ENCODE measurements at regions not wholly inside any gene's neighbourhood (a gene's known extent, or its start where the extent isn't known, plus 50 kb on each side); places are given as distances from the start of the nearest gene placed in this dataset.

- Histone ChIP-seq H3K9me2 (ENCODE audit: insufficient read depth, low read length) (no peaks in the 10 kb centered on the region), H3K9ac (ENCODE audit: low read length) (no peak overlapping the region), H3F3A (ENCODE audit: insufficient read depth, low read length, poor library complexity, severe bottlenecking) (no peaks in the 10 kb centered on the region), H3K4me2 (ENCODE audit: low read length) (no peak overlapping the region), H3K4me3 (ENCODE audit: low read length) (no peak overlapping the region), H3K9me3 (ENCODE audit: low read length) (no peaks in the 10 kb centered on the region), H3K36me3 (ENCODE audit: insufficient read depth, low read length) (no peaks in the 10 kb centered on the region), H3K27me3 (ENCODE audit: insufficient read depth, low read depth, low read length) (no peaks in the 10 kb centered on the region), H3K79me2 (replicated peaks; ENCODE audit: insufficient read depth, low read length) (no peaks in the 10 kb centered on the region), H3K27ac (ENCODE audit: low read length) (no peak overlapping the region), H2AFZ (ENCODE audit: low read depth, low read length) (no peak overlapping the region), H4K20me1 (ENCODE audit: insufficient read depth) (no peaks in the 10 kb centered on the region)
- no peak for TF ChIP-seq POLR2AphosphoS5 (IDR thresholded peaks at IDR 0.05)
- no peak for TF ChIP-seq RAD21 (conservative IDR thresholded peaks at IDR 0.05)
- TF ChIP-seq EZH2 (IDR thresholded peaks at IDR 0.05; ENCODE audit: borderline replicate concordance, insufficient read depth, low read length, poor library complexity, severe bottlenecking): no peak
- no peak for TF ChIP-seq SMC3 (conservative IDR thresholded peaks at IDR 0.05; ENCODE audit: poor library complexity)
- no peak for TF ChIP-seq EP300 (conservative IDR thresholded peaks at IDR 0.05; ENCODE audit: poor library complexity, severe bottlenecking)
- TF ChIP-seq CTCF (IDR thresholded peaks at IDR 0.05; ENCODE audit: poor library complexity, severe bottlenecking): no peak
- no peak for TF ChIP-seq REST (IDR thresholded peaks at IDR 0.05; ENCODE audit: borderline replicate concordance)
- TF ChIP-seq MXI1 (conservative IDR thresholded peaks at IDR 0.05; ENCODE audit: poor library complexity, severe bottlenecking): no peak
Observed at GRCh38 chr14:80109055-80109454, 102.2 kb downstream of the DIO2 start.

GRCh38 chr14:80108430-80108829, 102.9 kb downstream of the DIO2 start:
- Histone ChIP-seq H3K79me2 (replicated peaks; ENCODE audit: insufficient read depth, low read length) (no peaks in the 10 kb centered on the region), H3K27me3 (ENCODE audit: insufficient read depth, low read depth, low read length) (no peaks in the 10 kb centered on the region), H3F3A (ENCODE audit: insufficient read depth, low read length, poor library complexity, severe bottlenecking) (no peaks in the 10 kb centered on the region), H3K9ac (ENCODE audit: low read length) (no peak overlapping the region), H3K36me3 (ENCODE audit: insufficient read depth, low read length) (no peaks in the 10 kb centered on the region), H3K9me3 (ENCODE audit: low read length) (no peaks in the 10 kb centered on the region), H2AFZ (ENCODE audit: low read depth, low read length) (no peak overlapping the region), H4K20me1 (ENCODE audit: insufficient read depth) (no peaks in the 10 kb centered on the region), H3K27ac (ENCODE audit: low read length) (no peak overlapping the region), H3K4me3 (ENCODE audit: low read length) (no peak overlapping the region), H3K4me2 (ENCODE audit: low read length) (no peak overlapping the region), H3K9me2 (ENCODE audit: insufficient read depth, low read length) (no peaks in the 10 kb centered on the region)
- TF ChIP-seq EP300 (conservative IDR thresholded peaks at IDR 0.05; ENCODE audit: poor library complexity, severe bottlenecking): no peak
- no peak for TF ChIP-seq CTCF (IDR thresholded peaks at IDR 0.05; ENCODE audit: poor library complexity, severe bottlenecking)
- no peak for TF ChIP-seq RAD21 (conservative IDR thresholded peaks at IDR 0.05)
- TF ChIP-seq EZH2 (IDR thresholded peaks at IDR 0.05; ENCODE audit: borderline replicate concordance, insufficient read depth, low read length, poor library complexity, severe bottlenecking): no peak
- TF ChIP-seq MXI1 (conservative IDR thresholded peaks at IDR 0.05; ENCODE audit: poor library complexity, severe bottlenecking): no peak
- no peak for TF ChIP-seq SMC3 (conservative IDR thresholded peaks at IDR 0.05; ENCODE audit: poor library complexity)
- no peak for TF ChIP-seq REST (IDR thresholded peaks at IDR 0.05; ENCODE audit: borderline replicate concordance)
- no peak for TF ChIP-seq TAF1 (IDR thresholded peaks at IDR 0.05; ENCODE audit: low read depth)
- no peak for TF ChIP-seq POLR2AphosphoS5 (IDR thresholded peaks at IDR 0.05)

All from neural cell (in vitro differentiated cells).